K562 (cell line): ENCODE measurements at regions not wholly inside any gene's neighbourhood (a gene's known extent, or its start where the extent isn't known, plus 50 kb on each side); places are given as distances from the start of the nearest gene placed in this dataset.

Experiments used
- SREBF2 ChIP-seq: sonication (generic); formaldehyde crosslinking; IDR thresholded peaks from 2 replicates; pipeline ENCODE4 v1.4.0; 2020; ENCODE audit warnings: mild to moderate bottlenecking, missing genetic modification reagents
- YY1 ChIP-seq, 3 experiments: IDR thresholded peaks; 2 replicates each; pipeline ENCODE4 v1.6.1; 2011; ENCODE audit warnings: low read length in 2 of 3, mild to moderate bottlenecking in 2 of 3, moderate library complexity in 2 of 3, borderline replicate concordance in 1 of 3, control low read depth in 1 of 3, low read depth in 1 of 3; ENCODE audit not compliant: insufficient read depth in 3 of 3, insufficient replicate concordance in 2 of 3, control insufficient read depth in 1 of 3, insufficient read length in 1 of 3; ENCODE audit errors: extremely low read depth in 1 of 3
- TF ChIP-seq, protein P1 (sequence below): fragments of 450-650 bp; IDR thresholded peaks from 2 replicates; pipeline ENCODE4 v1.6.1; 2016; ENCODE audit warnings: mild to moderate bottlenecking, moderate library complexity
- TF ChIP-seq, protein P2 (sequence below), 3 experiments: fragments of 200-800 bp in 1 of 3; fragments of 250-450 bp in 1 of 3; fragments of 450-650 bp in 1 of 3; sonication (Bioruptor Pico) in 1 of 3; sonication (Bioruptor generic) in 1 of 3; formaldehyde crosslinking in 1 of 3; IDR thresholded peaks; 2 replicates each; pipeline versions ENCODE4 v1.6.1 to v1.8.0; 2016 to 2022; ENCODE audit warnings: mild to moderate bottlenecking in 2 of 3, missing genetic modification characterization in 2 of 3, missing compliant biosample characterization in 1 of 3, moderate library complexity in 1 of 3

DNA sequence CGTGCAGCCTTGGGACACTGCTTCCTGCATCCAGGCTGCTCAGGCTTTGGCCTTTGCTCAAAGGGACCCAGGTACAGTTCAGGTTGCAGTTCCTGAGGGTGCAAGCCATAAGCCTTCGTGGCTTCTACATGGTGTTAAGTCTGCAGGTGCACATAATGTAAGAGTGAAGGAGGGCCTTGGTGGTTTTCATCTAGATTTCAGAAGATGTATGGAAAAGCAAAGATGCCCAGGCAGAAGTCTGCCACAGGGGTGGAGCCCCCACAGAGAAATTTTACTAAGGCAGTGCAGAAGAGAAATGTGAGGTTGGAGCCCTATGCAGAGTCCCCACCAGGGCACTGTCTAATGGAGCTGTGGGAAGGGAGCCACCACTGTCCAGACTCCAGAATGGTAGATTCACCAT, 200.9 kb downstream of the ICE1 start (continued):
- TF ChIP-seq, protein P1, sequence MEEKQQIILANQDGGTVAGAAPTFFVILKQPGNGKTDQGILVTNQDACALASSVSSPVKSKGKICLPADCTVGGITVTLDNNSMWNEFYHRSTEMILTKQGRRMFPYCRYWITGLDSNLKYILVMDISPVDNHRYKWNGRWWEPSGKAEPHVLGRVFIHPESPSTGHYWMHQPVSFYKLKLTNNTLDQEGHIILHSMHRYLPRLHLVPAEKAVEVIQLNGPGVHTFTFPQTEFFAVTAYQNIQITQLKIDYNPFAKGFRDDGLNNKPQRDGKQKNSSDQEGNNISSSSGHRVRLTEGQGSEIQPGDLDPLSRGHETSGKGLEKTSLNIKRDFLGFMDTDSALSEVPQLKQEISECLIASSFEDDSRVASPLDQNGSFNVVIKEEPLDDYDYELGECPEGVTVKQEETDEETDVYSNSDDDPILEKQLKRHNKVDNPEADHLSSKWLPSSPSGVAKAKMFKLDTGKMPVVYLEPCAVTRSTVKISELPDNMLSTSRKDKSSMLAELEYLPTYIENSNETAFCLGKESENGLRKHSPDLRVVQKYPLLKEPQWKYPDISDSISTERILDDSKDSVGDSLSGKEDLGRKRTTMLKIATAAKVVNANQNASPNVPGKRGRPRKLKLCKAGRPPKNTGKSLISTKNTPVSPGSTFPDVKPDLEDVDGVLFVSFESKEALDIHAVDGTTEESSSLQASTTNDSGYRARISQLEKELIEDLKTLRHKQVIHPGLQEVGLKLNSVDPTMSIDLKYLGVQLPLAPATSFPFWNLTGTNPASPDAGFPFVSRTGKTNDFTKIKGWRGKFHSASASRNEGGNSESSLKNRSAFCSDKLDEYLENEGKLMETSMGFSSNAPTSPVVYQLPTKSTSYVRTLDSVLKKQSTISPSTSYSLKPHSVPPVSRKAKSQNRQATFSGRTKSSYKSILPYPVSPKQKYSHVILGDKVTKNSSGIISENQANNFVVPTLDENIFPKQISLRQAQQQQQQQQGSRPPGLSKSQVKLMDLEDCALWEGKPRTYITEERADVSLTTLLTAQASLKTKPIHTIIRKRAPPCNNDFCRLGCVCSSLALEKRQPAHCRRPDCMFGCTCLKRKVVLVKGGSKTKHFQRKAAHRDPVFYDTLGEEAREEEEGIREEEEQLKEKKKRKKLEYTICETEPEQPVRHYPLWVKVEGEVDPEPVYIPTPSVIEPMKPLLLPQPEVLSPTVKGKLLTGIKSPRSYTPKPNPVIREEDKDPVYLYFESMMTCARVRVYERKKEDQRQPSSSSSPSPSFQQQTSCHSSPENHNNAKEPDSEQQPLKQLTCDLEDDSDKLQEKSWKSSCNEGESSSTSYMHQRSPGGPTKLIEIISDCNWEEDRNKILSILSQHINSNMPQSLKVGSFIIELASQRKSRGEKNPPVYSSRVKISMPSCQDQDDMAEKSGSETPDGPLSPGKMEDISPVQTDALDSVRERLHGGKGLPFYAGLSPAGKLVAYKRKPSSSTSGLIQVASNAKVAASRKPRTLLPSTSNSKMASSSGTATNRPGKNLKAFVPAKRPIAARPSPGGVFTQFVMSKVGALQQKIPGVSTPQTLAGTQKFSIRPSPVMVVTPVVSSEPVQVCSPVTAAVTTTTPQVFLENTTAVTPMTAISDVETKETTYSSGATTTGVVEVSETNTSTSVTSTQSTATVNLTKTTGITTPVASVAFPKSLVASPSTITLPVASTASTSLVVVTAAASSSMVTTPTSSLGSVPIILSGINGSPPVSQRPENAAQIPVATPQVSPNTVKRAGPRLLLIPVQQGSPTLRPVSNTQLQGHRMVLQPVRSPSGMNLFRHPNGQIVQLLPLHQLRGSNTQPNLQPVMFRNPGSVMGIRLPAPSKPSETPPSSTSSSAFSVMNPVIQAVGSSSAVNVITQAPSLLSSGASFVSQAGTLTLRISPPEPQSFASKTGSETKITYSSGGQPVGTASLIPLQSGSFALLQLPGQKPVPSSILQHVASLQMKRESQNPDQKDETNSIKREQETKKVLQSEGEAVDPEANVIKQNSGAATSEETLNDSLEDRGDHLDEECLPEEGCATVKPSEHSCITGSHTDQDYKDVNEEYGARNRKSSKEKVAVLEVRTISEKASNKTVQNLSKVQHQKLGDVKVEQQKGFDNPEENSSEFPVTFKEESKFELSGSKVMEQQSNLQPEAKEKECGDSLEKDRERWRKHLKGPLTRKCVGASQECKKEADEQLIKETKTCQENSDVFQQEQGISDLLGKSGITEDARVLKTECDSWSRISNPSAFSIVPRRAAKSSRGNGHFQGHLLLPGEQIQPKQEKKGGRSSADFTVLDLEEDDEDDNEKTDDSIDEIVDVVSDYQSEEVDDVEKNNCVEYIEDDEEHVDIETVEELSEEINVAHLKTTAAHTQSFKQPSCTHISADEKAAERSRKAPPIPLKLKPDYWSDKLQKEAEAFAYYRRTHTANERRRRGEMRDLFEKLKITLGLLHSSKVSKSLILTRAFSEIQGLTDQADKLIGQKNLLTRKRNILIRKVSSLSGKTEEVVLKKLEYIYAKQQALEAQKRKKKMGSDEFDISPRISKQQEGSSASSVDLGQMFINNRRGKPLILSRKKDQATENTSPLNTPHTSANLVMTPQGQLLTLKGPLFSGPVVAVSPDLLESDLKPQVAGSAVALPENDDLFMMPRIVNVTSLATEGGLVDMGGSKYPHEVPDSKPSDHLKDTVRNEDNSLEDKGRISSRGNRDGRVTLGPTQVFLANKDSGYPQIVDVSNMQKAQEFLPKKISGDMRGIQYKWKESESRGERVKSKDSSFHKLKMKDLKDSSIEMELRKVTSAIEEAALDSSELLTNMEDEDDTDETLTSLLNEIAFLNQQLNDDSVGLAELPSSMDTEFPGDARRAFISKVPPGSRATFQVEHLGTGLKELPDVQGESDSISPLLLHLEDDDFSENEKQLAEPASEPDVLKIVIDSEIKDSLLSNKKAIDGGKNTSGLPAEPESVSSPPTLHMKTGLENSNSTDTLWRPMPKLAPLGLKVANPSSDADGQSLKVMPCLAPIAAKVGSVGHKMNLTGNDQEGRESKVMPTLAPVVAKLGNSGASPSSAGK, result no peak
- no peak for TF ChIP-seq SREBF2 (CRISPR knock-in tag)
- no peak for TF ChIP-seq YY1 (IDR thresholded peaks at IDR 0.05; ENCODE audit: borderline replicate concordance in 1 of 3, control insufficient read depth in 1 of 3, extremely low read depth in 1 of 3, insufficient read depth in 3 of 3, insufficient read length in 1 of 3, insufficient replicate concordance in 2 of 3, low read depth in 1 of 3, low read length in 2 of 3)
- TF ChIP-seq, protein P2, sequence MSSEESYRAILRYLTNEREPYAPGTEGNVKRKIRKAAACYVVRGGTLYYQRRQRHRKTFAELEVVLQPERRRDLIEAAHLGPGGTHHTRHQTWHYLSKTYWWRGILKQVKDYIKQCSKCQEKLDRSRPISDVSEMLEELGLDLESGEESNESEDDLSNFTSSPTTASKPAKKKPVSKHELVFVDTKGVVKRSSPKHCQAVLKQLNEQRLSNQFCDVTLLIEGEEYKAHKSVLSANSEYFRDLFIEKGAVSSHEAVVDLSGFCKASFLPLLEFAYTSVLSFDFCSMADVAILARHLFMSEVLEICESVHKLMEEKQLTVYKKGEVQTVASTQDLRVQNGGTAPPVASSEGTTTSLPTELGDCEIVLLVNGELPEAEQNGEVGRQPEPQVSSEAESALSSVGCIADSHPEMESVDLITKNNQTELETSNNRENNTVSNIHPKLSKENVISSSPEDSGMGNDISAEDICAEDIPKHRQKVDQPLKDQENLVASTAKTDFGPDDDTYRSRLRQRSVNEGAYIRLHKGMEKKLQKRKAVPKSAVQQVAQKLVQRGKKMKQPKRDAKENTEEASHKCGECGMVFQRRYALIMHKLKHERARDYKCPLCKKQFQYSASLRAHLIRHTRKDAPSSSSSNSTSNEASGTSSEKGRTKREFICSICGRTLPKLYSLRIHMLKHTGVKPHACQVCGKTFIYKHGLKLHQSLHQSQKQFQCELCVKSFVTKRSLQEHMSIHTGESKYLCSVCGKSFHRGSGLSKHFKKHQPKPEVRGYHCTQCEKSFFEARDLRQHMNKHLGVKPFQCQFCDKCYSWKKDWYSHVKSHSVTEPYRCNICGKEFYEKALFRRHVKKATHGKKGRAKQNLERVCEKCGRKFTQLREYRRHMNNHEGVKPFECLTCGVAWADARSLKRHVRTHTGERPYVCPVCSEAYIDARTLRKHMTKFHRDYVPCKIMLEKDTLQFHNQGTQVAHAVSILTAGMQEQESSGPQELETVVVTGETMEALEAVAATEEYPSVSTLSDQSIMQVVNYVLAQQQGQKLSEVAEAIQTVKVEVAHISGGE (CRISPR knock-in tag; IDR thresholded peaks at IDR 0.05), result no peak
